HEK293 (cell line): ENCODE measurements at regions not wholly inside any gene's neighbourhood (a gene's known extent, or its start where the extent isn't known, plus 50 kb on each side); places are given as distances from the start of the nearest gene placed in this dataset.

Experiments used
- CTCF ChIP-seq: fragments of 450-650 bp; formaldehyde crosslinking; IDR thresholded peaks from 2 replicates; pipeline ENCODE4 v1.5.1; 2016; ENCODE audit warnings: missing biosample characterization, missing genetic modification characterization
- KLF16 ChIP-seq: fragments of 450-650 bp; formaldehyde crosslinking; IDR thresholded peaks from 2 replicates; pipeline ENCODE4 v1.5.1; 2017; ENCODE audit warnings: missing biosample characterization, missing genetic modification characterization
- PRDM1 ChIP-seq: fragments of 450-650 bp; formaldehyde crosslinking; IDR thresholded peaks from 2 replicates; pipeline ENCODE4; 2016; ENCODE audit warnings: missing biosample characterization, missing genetic modification characterization
- SCRT1 ChIP-seq: fragments of 450-650 bp; formaldehyde crosslinking; IDR thresholded peaks from 2 replicates; pipeline ENCODE4 v1.5.1; 2016; ENCODE audit warnings: missing biosample characterization, missing genetic modification characterization, borderline replicate concordance
- ZNF785 ChIP-seq: fragments of 450-650 bp; formaldehyde crosslinking; IDR thresholded peaks from 2 replicates; pipeline ENCODE4 v1.5.1; 2016; ENCODE audit warnings: missing biosample characterization, missing genetic modification characterization

- no peak for TF ChIP-seq CTCF (tag by site-specific recombination)
- TF ChIP-seq KLF16 (tag by site-specific recombination) = no peak
- TF ChIP-seq ZNF785 (tag by site-specific recombination) = no peak
- no peak for TF ChIP-seq SCRT1 (tag by site-specific recombination)
- no peak for TF ChIP-seq PRDM1 (tag by site-specific recombination)
These were observed 171.9 kb downstream of the RPS24 start for GRCh38 chr10:78205457-78206016.
